GM23338 (cell line): ENCODE measurements at regions not wholly inside any gene's neighbourhood (a gene's known extent, or its start where the extent isn't known, plus 50 kb on each side); places are given as distances from the start of the nearest gene placed in this dataset.

ENCODE experiments used
- ATAC-seq: fragments of 200-7000 bp; cut with Tn5 transposase; 3 replicates; pipeline ENCODE4 v1.9.1; 2020
- DNase-seq: peaks from one replicate; pipeline ENCODE4 v3.0.0-alpha.2; 2015; ENCODE audit warnings: low spot score
- H2AFZ ChIP-seq: fragments of 200-600 bp; sonication (generic); 2 replicates; pipeline ENCODE4 v1.8.0; 2016; ENCODE audit warnings: antibody characterized with exemption, mild to moderate bottlenecking, moderate library complexity
- H3F3A ChIP-seq: fragments of 200-600 bp; sonication (generic); replicated peaks from 2 replicates; pipeline ENCODE4 v1.8.0; 2017; ENCODE audit warnings: antibody characterized with exemption, mixed run types, low read depth
- H3K27ac ChIP-seq: fragments of 200-600 bp; sonication (generic); 2 replicates; pipeline ENCODE4 v1.6.1; 2016; ENCODE audit warnings: low read depth
- H3K27me3 ChIP-seq: fragments of 200-600 bp; sonication (generic); 2 replicates; pipeline ENCODE4 v1.8.0; 2016; ENCODE audit warnings: mild to moderate bottlenecking, mixed run types, moderate library complexity; ENCODE audit not compliant: insufficient read depth
- H3K36me3 ChIP-seq: fragments of 200-600 bp; sonication (generic); 2 replicates; pipeline ENCODE4 v1.8.0; 2016; ENCODE audit warnings: mild to moderate bottlenecking; ENCODE audit not compliant: insufficient read depth
- H3K4me1 ChIP-seq: fragments of 200-600 bp; sonication (generic); 2 replicates; pipeline ENCODE4 v1.8.0; 2016; ENCODE audit warnings: mild to moderate bottlenecking, moderate library complexity; ENCODE audit not compliant: insufficient read depth
- H3K4me2 ChIP-seq: fragments of 200-600 bp; sonication (generic); 2 replicates; pipeline ENCODE4 v1.7.1; 2017; ENCODE audit warnings: mixed run types
- H3K4me3 ChIP-seq: fragments of 200-600 bp; sonication (generic); 2 replicates; pipeline ENCODE4 v1.6.1; 2016; ENCODE audit warnings: mixed run types
- H3K79me2 ChIP-seq: fragments of 200-600 bp; sonication (generic); replicated peaks from 2 replicates; pipeline ENCODE4 v1.8.0; 2017; ENCODE audit warnings: mild to moderate bottlenecking; ENCODE audit not compliant: insufficient read depth
- H3K9me2 ChIP-seq: fragments of 200-600 bp; sonication (generic); 2 replicates; pipeline ENCODE4 v1.8.0; 2017; ENCODE audit not compliant: insufficient read depth
- H4K20me1 ChIP-seq: fragments of 200-600 bp; sonication (generic); replicated peaks from 2 replicates; pipeline ENCODE4 v1.8.0; 2017; ENCODE audit warnings: mild to moderate bottlenecking; ENCODE audit not compliant: insufficient read depth
- H3K27ac Mint-ChIP-seq: 2 replicates; pipeline ENCODE4 v1.8.0; 2020; ENCODE audit warnings: inconsistent platforms, mild to moderate bottlenecking, moderate library complexity, mixed read lengths
- H3K27me3 Mint-ChIP-seq: 3 replicates; pipeline ENCODE4 v1.8.0; 2022; ENCODE audit warnings: low read depth, mild to moderate bottlenecking, moderate library complexity, mixed read lengths, inconsistent platforms; ENCODE audit not compliant: insufficient read depth, poor library complexity
- H3K36me3 Mint-ChIP-seq: 3 replicates; pipeline ENCODE4 v1.8.0; 2021; ENCODE audit warnings: low read depth, mild to moderate bottlenecking, inconsistent platforms, moderate library complexity, mixed read lengths
- H3K4me1 Mint-ChIP-seq: 3 replicates; pipeline ENCODE4 v1.8.0; 2020; ENCODE audit warnings: mild to moderate bottlenecking, inconsistent platforms, mixed read lengths
- H3K4me3 Mint-ChIP-seq: 3 replicates; pipeline ENCODE4 v1.8.0; 2021; ENCODE audit warnings: moderate library complexity, mild to moderate bottlenecking, inconsistent platforms, mixed read lengths
- H3K9me3 Mint-ChIP-seq: 3 replicates; pipeline ENCODE4 v1.8.0; 2020; ENCODE audit warnings: moderate library complexity, mild to moderate bottlenecking, inconsistent platforms, mixed read lengths
- CREB1 ChIP-seq: fragments of 250-450 bp; sonication (Bioruptor Pico); IDR thresholded peaks from 2 replicates; pipeline ENCODE4 v1.5.0; 2020; ENCODE audit warnings: low read depth, mild to moderate bottlenecking, moderate library complexity
- ETS1 ChIP-seq: IDR thresholded peaks from 2 replicates; pipeline ENCODE4 v1.6.1; 2016; ENCODE audit warnings: antibody characterized with exemption
- EZH2 ChIP-seq: fragments of 200-600 bp; sonication (generic); IDR thresholded peaks from one replicate; pipeline ENCODE4 v1.8.0; 2017; ENCODE audit warnings: antibody characterized with exemption, mild to moderate bottlenecking, low read depth; ENCODE audit not compliant: unreplicated experiment
- EZH2phosphoT487 ChIP-seq: fragments of 200-600 bp; sonication (generic); IDR thresholded peaks from one replicate; pipeline ENCODE4 v1.8.1; 2018; ENCODE audit warnings: antibody characterized with exemption; ENCODE audit not compliant: unreplicated experiment
- JUNB ChIP-seq: IDR thresholded peaks from one replicate; pipeline ENCODE4 v1.6.1; 2016; ENCODE audit warnings: antibody characterized with exemption; ENCODE audit not compliant: unreplicated experiment
- NANOG ChIP-seq: IDR thresholded peaks from 2 replicates; pipeline ENCODE4 v1.6.1; 2016; ENCODE audit warnings: antibody characterized with exemption, borderline replicate concordance
- POLR2AphosphoS5 ChIP-seq: IDR thresholded peaks from 2 replicates; pipeline ENCODE4 v1.6.1; 2016; ENCODE audit warnings: antibody characterized with exemption, low read depth
- REST ChIP-seq: IDR thresholded peaks from one replicate; pipeline ENCODE4 v1.6.1; 2018; ENCODE audit warnings: antibody characterized with exemption; ENCODE audit not compliant: unreplicated experiment
- STAT1 ChIP-seq: IDR thresholded peaks from one replicate; pipeline ENCODE4 v1.6.1; 2016; ENCODE audit warnings: antibody characterized with exemption; ENCODE audit not compliant: unreplicated experiment
- ZNF114 ChIP-seq: fragments of 250-450 bp; sonication (Bioruptor Pico); IDR thresholded peaks from 2 replicates; pipeline ENCODE4 v1.5.0; 2020; ENCODE audit warnings: mild to moderate bottlenecking, moderate library complexity
- ZNF331 ChIP-seq: fragments of 250-450 bp; sonication (Bioruptor Pico); IDR thresholded peaks from 2 replicates; pipeline ENCODE4 v1.5.0; 2020; ENCODE audit warnings: low read depth, mild to moderate bottlenecking, moderate library complexity
- TF ChIP-seq, protein P1 (sequence below), 2 experiments: fragments of 200-600 bp in 1 of 2; sonication (generic) in 1 of 2; conservative IDR thresholded peaks; 2 replicates each; pipeline versions ENCODE4 v1.5.1 to v1.6.1; 2016 to 2017; ENCODE audit warnings: antibody characterized with exemption in 2 of 2, low read depth in 2 of 2, mild to moderate bottlenecking in 2 of 2, moderate library complexity in 1 of 2
- TF ChIP-seq, protein P2 (sequence below): fragments of 250-450 bp; sonication (Bioruptor Pico); IDR thresholded peaks from 2 replicates; pipeline ENCODE4 v1.5.0; 2020; ENCODE audit warnings: mild to moderate bottlenecking, moderate library complexity

DNA sequence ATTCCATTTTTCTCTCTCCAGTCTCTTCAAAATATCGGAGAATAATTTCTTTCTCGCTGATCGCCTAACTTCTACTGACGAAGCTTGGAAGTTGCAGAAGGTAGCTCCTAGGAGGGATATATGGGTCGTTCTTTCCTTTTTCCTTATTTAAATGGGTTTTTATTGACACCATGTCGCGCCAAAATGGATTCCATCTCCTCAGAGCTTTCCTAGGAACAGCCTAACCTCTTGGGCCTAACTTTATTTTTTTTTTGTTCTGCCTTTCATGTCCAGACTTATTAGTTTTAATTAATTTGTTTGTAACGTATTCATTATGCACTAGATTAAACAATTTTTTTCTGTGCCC, 92.0 kb upstream of the XIST start:
- no peak for DNase-seq
- H3K27me3 ChIP-seq, result no peaks in the 10 kb centered on the region
- H3K27ac Mint-ChIP-seq, result peak overlapping the region; percentile 99

More for the DNA sequence above, 92.0 kb upstream of the XIST start:
- Histone ChIP-seq H4K20me1 (no peaks in the 10 kb centered on the region; the same call in 1 of the 2 replicates), H3F3A (no peaks in the 10 kb centered on the region), H2AFZ (peak overlapping the region; percentile 79; the same call in 1 of the 2 replicates), H3K27ac (peak overlapping the region; percentile 96), H3K36me3 (no peaks in the 10 kb centered on the region), H3K4me1 (no peaks in the 10 kb centered on the region), H3K4me3 (peak overlapping the region; percentile 88), H3K79me2 (peaks cover 54% of the 10 kb centered on the region), H3K4me2 (peak overlapping the region; percentile 89), H3K9me2 (no peaks in the 10 kb centered on the region)
- H3K9me3 Mint-ChIP-seq, result no peaks in the 10 kb centered on the region
- peaks cover 34% of the 10 kb centered on the region for H3K36me3 Mint-ChIP-seq
- H3K4me3 Mint-ChIP-seq, result peak overlapping the region; percentile 93
- no peak for TF ChIP-seq EZH2
- no peak for TF ChIP-seq JUNB
- no peak for TF ChIP-seq ZNF114
- no peak for TF ChIP-seq NANOG
- no peak for TF ChIP-seq ETS1
- no peak for TF ChIP-seq REST
- no peak for TF ChIP-seq ZNF331 (CRISPR knock-in tag)
- TF ChIP-seq, protein P1, sequence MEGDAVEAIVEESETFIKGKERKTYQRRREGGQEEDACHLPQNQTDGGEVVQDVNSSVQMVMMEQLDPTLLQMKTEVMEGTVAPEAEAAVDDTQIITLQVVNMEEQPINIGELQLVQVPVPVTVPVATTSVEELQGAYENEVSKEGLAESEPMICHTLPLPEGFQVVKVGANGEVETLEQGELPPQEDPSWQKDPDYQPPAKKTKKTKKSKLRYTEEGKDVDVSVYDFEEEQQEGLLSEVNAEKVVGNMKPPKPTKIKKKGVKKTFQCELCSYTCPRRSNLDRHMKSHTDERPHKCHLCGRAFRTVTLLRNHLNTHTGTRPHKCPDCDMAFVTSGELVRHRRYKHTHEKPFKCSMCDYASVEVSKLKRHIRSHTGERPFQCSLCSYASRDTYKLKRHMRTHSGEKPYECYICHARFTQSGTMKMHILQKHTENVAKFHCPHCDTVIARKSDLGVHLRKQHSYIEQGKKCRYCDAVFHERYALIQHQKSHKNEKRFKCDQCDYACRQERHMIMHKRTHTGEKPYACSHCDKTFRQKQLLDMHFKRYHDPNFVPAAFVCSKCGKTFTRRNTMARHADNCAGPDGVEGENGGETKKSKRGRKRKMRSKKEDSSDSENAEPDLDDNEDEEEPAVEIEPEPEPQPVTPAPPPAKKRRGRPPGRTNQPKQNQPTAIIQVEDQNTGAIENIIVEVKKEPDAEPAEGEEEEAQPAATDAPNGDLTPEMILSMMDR (conservative IDR thresholded peaks at IDR 0.05; ENCODE audit: low read depth in 2 of 2), result no peak
- TF ChIP-seq EZH2phosphoT487, result no peak
- no peak for TF ChIP-seq STAT1
- TF ChIP-seq, protein P2, sequence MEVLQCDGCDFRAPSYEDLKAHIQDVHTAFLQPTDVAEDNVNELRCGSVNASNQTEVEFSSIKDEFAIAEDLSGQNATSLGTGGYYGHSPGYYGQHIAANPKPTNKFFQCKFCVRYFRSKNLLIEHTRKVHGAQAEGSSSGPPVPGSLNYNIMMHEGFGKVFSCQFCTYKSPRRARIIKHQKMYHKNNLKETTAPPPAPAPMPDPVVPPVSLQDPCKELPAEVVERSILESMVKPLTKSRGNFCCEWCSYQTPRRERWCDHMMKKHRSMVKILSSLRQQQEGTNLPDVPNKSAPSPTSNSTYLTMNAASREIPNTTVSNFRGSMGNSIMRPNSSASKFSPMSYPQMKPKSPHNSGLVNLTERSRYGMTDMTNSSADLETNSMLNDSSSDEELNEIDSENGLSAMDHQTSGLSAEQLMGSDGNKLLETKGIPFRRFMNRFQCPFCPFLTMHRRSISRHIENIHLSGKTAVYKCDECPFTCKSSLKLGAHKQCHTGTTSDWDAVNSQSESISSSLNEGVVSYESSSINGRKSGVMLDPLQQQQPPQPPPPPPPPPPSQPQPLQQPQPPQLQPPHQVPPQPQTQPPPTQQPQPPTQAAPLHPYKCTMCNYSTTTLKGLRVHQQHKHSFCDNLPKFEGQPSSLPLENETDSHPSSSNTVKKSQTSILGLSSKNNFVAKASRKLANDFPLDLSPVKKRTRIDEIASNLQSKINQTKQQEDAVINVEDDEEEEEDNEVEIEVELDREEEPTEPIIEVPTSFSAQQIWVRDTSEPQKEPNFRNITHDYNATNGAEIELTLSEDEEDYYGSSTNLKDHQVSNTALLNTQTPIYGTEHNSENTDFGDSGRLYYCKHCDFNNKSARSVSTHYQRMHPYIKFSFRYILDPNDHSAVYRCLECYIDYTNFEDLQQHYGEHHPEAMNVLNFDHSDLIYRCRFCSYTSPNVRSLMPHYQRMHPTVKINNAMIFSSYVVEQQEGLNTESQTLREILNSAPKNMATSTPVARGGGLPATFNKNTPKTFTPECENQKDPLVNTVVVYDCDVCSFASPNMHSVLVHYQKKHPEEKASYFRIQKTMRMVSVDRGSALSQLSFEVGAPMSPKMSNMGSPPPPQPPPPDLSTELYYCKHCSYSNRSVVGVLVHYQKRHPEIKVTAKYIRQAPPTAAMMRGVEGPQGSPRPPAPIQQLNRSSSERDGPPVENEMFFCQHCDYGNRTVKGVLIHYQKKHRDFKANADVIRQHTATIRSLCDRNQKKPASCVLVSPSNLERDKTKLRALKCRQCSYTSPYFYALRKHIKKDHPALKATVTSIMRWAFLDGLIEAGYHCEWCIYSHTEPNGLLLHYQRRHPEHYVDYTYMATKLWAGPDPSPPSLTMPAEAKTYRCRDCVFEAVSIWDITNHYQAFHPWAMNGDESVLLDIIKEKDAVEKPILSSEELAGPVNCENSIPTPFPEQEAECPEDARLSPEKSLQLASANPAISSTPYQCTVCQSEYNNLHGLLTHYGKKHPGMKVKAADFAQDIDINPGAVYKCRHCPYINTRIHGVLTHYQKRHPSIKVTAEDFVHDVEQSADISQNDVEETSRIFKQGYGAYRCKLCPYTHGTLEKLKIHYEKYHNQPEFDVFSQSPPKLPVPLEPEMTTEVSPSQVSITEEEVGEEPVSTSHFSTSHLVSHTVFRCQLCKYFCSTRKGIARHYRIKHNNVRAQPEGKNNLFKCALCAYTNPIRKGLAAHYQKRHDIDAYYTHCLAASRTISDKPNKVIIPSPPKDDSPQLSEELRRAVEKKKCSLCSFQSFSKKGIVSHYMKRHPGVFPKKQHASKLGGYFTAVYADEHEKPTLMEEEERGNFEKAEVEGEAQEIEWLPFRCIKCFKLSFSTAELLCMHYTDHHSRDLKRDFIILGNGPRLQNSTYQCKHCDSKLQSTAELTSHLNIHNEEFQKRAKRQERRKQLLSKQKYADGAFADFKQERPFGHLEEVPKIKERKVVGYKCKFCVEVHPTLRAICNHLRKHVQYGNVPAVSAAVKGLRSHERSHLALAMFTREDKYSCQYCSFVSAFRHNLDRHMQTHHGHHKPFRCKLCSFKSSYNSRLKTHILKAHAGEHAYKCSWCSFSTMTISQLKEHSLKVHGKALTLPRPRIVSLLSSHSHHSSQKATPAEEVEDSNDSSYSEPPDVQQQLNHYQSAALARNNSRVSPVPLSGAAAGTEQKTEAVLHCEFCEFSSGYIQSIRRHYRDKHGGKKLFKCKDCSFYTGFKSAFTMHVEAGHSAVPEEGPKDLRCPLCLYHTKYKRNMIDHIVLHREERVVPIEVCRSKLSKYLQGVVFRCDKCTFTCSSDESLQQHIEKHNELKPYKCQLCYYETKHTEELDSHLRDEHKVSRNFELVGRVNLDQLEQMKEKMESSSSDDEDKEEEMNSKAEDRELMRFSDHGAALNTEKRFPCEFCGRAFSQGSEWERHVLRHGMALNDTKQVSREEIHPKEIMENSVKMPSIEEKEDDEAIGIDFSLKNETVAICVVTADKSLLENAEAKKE (CRISPR knock-in tag), result no peak
- no peak for TF ChIP-seq POLR2AphosphoS5
- TF ChIP-seq CREB1 (CRISPR knock-in tag), result no peak
- peaks cover 11% of the 10 kb centered on the region; the same call in 2 of the 3 replicates for H3K4me1 Mint-ChIP-seq
- no peaks in the 10 kb centered on the region for H3K27me3 Mint-ChIP-seq
- no peak; the same call in 2 of the 3 replicates for ATAC-seq
